Renal cortical epithelial cell (primary cell): ENCODE measurements at regions not wholly inside any gene's neighbourhood (a gene's known extent, or its start where the extent isn't known, plus 50 kb on each side); places are given as distances from the start of the nearest gene placed in this dataset.
"Not testable (repeated sequence)": the region's sequence is repeated elsewhere in the genome, so short reads cannot be mapped to it uniquely, and the experiment has no call there.

Experiments
- DNase-seq: peaks from one replicate; pipeline ENCODE4 v3.0.0-alpha.2; 2011; ENCODE audit warnings: low read depth

DNA sequence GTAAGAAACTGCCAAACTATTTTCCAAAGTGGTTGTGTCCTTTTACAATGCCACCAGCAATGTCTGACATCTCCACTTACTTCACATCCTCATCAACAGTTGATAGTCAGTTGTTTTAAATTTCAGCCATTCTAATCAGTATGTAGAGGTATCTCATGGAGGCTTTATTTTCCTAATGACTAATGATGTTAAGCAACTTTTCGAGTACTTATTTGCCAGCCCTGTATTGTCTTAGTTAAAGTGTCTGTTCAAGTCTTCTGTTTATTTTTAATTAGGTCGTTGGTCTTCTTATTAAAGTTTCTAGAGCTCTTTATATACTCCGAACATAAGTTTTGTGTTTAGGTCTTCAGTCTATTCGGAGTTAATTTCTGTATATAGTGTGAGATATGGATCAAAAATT lies 54.9 kb upstream of the NBPF12 start:
- DNase-seq = peak; percentile 36

DNA sequence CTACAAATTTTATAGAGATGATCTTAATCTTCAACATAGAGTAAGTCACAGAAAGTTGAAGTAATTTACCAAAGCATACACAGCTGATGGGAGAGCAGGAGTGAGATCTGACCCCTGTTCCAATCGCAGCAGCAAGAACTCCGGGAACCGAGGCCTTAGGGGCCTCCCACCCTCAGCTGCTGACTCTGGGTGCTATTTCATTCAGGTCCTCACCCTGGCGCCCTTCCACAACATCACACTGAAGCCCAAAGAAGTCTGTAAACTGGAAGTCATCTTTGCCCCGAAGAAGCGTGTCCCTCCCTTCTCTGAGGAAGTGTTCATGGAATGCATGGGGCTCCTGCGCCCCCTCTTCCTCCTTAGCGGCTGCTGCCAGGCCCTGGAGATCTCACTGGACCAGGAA lies 57.0 kb upstream of the NBPF12 start:
- not testable (repeated sequence) for DNase-seq

DNA sequence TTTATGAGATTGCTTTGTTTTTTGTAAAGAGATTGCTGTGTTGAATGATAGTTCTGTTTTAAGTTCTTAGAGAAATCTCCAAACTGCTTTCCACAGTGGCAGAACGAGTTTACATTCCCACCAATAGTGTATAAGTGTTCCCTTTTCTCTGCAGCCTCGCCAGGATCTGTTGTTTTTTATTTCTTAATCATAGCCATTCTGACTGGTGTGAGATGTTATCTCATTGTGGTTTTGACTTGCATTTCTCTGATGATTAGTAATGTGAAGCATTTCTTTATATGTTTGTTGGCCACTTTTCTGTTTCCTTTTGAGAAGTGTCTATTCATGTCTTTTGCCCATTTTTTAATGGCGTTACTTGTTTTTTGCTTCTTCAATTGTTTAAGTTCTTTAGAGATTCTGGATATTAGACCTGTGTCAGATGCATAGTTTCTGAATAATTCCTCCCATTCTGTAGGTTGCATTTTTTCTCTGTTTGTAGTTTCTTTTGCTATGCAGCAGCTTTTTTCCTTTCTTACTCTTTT lies 74.3 kb upstream of the NBPF12 start:
- DNase-seq = not testable (repeated sequence)

DNA sequence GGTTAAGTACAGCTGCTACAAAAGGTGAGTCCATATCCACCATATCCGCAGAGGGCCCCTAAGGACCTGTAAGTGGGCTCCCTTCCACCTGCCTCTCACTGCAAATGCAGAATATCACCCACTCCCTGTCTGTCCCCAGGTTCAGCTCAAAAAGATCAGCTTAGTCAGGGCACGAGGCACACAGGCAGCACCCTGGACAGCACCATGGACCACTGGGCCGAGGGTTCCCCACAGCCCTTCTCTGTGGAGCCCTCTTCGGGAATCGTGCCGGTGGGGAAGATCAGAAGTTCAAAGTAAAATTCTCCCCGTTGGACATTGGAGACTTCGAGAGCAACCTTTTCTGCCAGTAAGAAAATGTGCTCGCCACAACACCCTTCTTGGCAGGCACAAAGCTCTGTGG lies 85.0 kb upstream of the NBPF12 start:
- DNase-seq = not testable (repeated sequence)

DNA sequence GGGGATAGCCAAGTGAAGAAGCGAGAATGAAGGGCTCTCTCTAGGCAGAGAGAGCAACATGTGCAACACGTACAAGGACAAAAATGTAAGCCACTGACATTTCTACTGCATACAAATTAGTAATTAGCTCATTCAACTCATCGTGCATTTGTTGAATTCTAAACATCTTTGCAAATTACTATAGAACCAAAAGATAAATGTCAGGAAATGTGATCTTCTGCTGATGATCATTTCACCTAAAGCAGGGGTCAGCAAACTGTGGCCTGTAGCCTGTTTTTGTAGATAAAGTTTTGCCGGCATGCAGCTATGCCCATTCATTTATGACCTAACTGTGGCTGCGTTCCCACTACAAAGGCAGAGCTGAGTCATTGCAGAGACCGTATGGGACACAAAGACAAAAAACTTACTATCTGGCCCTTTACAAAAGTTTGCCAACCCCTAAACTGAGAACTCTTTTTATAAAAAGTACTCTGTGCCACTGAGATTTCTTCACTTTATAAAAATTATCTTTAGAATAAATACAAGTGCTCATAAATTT lies 87.7 kb upstream of the NBPF12 start:
- not testable (repeated sequence) for DNase-seq

DNA sequence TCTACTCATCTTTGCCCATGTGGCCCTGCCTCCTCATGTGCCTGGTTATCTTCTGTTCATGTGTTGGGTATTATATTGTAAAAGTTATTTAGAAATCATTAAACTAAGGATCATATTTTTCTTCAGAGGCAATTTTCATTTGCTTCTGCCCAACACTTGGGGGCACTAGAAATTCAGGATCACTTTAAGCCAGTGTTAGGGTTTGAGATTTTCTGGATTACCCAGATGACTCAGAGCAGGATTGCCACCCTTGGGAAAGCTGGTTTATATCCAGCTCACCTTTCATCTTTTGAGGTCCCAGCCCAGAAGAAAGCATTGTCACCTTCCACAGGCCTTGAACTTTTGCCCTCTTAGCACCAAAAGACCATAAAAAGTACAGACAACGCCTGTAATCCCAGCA lies 99.4 kb upstream of the NBPF12 start:
- not testable (repeated sequence) for DNase-seq

DNA sequence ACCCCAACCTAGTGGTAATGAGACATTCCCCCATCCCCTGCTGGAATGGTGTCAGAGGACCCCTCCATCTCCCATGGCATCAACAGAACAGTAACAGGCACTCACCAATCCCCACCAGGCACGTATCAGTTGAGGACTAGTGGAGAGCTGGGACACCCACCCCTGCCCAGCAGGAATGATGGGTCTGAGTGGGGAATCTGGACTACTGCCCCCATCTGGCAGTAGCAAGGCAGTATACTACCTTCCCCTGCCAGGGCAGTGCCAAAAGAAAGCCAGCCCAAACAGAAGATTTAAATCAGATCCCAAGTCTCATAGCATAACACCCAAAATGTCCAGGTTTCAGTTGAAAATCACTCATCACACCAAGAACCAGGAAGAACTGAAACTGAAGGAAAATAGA lies 111.2 kb upstream of the NBPF12 start:
- DNase-seq = not testable (repeated sequence)

DNA sequence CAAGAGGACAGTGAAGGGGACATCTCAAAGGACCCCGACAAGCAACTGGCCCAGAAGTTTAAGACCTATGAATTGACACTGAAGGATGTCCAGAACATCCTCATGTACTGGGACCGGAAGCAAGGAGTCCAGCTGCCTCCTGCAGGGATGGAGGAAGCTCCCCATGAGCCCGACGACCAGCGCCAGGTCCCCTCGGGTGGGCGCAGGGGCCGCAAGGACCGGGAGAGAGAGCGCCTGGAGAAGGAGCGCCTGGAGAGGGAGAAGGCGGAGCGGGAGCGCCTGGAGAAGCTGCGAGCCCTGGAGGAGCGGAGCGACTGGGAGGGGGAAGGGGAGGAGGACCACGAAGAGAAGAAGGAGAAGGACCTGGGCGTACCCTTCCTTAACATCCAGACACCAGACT lies 143.9 kb upstream of the NBPF12 start:
- not testable (repeated sequence) for DNase-seq

DNA sequence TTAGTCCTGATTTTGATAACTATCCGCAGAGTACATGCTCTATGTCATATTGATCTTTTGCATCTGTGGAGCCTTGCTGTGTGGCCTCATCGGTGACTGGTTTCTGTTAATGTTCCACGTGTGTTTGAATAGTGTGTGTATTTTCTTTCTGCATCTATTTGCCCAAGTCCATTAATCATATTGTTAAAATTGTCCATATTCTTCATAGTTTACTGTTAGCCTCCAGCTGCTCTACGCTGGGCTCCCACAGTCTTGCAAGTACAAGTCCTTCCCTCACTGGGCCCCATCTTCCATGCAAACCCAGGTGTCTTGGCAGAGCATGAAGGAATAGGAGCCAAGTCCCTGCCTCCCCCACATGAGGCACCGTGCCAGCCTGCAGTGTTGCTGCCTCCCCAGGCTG lies 145.4 kb upstream of the NBPF12 start:
- DNase-seq = not testable (repeated sequence)

DNA sequence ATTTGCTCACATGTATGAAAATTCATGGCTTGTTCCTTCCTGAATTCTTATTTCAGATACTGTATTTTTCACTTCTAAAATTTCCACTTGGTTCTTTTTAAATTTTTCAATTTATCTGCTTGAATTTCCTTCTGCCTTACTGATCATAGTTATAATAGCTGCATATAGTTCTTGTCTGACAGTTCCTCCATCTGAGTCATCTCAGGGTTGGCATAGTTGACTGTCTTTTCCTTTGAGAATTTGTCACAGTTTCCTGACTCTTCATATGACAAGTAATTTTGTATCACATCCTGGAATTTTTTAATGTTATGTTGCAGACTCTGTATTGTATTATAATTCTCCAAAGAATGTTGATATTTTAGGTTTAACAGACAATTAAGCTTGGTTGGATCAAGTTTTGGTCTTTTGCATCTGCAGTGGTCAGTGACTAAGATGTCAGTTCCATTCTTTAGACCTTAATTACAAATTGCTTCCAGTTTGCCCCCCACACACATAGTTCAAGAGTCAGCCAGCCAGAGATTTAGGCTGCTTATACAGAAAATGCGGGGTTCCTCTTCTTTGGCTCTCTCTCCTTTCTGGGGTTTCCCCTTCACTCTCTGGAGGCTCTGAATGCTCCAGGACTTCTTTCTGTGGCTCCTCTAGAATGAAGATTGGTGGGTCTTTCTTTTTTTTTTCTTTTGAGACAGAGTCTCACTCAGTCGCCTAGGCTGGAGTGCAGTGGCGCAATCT lies 153.7 kb upstream of the NBPF12 start:
- DNase-seq = not testable (repeated sequence)

DNA sequence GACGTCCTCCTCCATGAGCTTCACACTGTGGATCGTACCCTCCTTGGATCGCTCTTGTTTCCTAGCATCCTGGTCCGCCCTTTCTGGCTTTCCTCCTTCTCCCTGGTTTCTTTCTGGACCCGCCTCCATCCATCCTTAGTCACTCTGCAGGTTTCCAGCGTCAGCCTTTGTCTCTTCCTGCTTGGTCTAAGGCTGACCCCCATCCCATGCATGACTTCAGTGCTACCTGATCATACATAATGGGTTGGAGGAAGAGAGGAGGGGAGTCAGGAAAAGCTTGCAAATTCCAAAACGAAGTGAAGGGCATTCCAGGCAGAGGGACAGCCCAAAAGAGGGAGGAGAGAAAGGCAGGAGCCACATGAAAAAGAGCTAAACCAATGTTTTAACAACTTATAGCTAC lies 156.9 kb upstream of the NBPF12 start:
- DNase-seq = not testable (repeated sequence)

DNA sequence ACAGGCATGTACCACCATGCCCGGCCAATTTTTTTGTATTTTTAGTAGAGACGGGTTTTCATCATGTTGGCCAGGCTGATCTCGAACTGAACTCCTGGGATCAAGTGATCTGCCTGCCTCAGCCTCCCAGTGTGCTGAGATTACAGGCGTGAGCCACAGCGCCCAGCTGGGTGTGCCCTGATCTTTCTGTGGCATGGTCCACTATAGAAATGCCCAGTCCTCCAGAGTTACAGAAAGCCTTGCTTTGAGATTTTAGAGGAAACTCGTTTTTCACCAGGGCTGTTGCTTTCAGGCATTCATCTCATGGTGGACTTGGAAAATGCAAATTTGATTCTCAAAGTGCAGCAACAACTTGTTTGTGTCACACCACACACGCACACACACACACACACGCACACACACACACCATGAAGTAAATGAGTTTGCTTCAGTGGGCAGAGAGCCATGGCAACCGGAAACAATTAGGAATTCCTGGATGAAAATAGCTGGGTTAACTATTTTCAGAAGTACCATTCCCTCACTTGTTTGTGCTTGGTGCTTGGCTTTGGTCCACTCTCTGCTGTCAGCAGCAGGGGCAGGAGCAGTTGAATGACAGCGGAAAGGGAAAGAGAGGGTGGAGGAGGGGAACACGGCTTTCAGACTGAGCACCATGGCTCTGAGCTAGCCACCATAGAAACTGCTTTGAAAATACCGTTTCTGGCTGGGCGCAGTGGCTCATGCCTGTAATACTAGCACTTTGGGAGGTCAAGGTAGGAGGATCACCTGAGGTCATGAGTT lies 160.1 kb upstream of the NBPF12 start:
- DNase-seq = peak; percentile 96

DNA sequence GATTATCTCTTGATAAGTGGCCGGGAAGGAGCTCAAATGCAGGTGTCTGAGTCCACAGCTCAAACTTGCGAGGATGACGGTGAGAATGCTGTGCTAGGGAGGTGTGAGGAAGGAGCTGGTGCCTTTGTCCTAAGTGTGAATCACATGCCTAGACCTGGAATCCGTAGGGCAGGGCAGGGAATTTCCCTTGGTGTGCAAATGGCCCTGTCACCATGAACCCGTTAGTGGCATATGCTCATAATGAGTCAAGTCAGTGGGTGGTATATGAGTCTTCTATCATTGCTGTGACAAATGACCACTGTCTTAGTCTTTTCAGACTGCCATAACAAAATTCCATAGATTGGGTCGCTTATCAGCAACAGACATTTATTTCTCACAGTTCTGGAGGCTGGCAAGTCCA lies 163.1 kb upstream of the NBPF12 start:
- not testable (repeated sequence) for DNase-seq

DNA sequence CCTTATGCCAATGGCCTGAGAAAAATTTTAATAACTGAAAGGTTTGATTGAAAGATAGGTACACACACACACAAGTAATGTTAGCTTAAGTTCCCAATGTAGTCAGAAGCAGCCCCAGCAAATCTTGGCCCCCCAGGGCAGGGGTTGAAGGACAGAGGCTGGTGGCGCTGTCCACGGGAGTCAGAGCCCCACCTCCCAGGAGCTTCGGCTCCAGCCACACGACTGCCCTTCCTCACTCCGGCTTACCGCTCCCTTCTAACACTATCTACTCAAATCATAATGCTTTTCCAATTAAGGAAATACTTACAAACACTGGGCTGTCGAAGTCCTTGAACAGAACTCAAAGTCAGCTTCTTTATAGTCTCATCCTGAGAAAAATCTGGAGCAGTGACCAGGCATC lies 163.9 kb upstream of the NBPF12 start:
- not testable (repeated sequence) for DNase-seq

DNA sequence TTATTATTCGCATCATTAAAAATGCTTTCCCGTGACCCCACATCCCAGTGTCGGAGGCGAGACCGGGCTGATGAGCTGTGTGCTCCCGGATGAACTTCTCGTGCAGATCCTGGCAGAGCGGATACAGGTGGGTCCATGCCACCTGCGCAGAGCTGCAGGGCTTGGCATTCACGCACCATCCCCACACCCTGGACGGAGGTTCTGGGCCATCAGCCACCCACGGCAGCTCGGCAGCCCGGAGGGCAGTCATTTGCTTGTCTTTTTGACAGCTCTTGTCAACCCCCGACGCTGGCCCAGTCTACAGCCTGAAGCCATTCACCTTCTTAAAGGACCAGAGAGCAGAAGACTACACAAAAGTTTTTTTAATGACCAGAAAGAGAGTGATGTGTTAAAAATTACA lies 166.7 kb upstream of the NBPF12 start:
- DNase-seq = not testable (repeated sequence)

DNA sequence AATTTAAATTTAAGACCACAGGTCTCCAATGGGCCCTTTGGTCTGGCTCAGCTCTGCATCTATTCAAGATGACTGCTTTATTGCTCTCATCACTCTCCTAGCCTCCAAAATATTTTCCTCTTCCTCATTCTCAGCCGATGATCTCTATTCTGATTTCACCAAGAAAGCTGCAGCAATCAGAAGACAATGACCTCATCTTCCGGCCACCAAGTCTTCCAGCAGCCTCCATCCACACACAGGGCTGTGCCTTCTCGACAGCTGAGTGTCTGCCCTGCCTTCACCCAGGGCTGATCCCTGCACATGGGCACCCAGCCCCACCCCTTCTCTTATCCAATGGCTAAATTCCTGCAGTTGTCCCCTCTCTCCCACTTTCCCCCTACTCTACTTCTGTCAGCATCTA lies 167.1 kb upstream of the NBPF12 start:
- not testable (repeated sequence) for DNase-seq

DNA sequence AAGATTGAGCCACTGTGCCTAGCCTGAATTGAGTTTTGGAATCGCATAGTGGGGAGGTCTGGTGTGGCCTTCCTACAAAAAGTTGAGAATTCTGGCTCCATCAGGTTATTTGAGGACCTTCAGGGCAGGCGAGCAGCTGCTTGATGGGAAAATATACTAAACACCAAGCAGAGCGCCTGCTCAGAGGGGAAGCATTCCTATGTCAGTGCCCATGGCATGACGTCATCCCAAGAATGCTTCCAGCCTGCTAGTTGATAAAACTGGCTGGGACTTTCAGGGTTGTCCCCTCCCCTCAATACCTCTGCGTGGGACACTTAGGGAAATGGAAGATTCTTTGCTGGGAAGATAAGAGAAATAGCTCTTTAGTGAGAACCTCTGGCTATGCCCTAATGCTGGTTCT lies 174.9 kb upstream of the NBPF12 start:
- not testable (repeated sequence) for DNase-seq

DNA sequence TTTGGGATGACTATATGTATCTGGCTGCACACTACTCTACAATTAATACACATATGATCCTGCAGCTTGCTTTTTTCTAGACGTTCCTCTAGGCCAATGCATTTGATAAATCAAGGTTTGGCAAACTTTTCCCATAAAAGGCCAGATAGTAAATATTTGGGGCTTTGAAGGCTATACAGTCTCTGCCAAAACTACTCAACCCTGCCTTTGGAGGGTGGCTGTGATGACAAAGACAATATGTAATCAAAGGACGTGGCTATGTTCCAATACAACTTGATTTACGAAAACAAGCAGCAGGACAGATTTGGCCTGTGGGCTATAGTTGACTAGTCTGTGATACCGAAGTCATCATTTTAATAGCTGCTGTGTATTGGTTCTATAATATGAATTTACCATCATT lies 181.3 kb upstream of the NBPF12 start:
- DNase-seq = not testable (repeated sequence)

DNA sequence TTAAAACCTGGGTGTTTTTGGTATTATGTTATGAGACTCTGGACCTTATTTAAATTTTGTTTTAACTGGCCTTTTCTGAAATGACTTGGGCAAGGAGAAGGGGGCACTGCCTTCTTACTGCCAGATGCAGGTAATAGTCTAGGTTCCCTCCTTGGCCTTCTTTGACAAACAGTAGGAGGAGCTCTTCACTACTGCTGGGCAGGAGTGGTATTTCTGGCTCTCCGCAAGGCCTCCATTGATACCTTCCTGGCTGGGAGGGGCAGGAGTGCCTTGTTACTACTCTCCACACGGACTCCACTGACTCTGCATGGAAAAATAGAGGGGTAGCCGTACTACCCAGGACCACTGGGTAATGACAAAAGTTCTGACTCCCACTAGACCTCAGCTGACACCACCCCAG lies 189.4 kb upstream of the NBPF12 start:
- not testable (repeated sequence) for DNase-seq

DNA sequence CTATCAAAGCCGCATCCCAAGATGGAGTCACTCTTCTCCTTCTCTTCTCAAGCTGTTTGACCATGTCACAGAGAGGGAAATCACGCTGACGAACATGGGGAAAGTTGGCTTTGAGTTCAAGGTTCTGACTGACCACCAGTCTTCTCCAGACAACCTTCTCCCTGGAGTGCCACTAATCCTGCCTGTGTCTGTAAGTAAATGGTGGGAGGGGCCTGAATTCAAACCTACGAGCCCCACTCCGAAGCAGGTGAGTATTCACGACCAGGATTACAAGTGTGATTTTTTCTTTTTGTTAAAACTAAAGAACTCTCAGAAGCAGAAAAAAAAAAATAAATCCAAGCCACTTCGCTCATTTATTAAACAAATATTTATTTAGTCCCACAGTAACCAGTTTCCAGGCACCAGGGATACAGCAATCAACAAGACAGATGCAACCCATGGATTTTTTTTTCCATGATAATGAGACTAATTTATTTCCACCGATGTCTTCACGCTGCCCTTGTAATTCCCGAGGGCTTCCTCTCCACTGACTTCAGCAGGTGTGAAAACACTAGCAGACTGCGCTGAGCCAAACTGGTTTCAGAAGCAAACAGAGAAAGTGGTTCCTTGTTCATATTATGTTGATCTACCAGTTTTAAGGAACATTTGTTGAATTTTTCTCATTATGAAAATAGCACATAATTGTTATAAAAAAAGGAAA lies 206.0 kb upstream of the NBPF12 start:
- DNase-seq = not testable (repeated sequence)

DNA sequence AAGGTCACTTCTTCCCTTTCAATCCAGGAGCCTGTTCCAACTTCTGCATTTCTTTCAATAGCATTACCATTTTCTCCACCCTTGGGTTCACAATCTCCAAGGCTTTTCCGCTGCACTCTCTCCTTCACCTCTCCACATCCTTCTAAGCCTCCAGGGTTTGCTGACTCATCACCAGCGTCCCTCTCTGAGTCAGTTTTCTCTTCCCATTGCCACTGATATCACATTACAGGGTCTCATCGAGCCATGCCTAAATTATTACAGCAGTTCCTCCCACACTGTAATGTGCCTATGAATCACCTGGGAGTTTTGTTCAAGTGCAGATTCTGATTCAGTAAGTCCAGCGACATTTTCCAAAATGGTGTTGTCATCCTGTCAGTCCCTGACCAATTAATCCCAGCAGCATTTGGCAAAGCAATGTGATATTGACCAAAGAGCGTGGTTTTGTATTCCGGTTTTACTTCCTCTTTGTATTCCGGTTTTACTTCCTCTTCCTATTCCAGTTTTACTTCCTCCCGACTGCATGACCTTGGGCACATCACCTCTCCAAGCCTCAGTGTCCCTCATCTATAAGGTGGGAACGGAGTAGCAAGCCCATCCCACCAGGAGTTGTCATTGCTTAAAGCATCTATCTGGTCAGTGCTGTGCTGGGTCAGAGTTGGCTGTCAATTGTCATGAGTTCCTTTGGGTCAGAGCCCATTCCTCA lies 208.3 kb upstream of the NBPF12 start:
- not testable (repeated sequence) for DNase-seq
